Rectal smooth muscle tissue (tissue), 1 donor: ENCODE measurements at regions not wholly inside any gene's neighbourhood (a gene's known extent, or its start where the extent isn't known, plus 50 kb on each side); places are given as distances from the start of the nearest gene placed in this dataset.

Experiments used
- H3K27ac ChIP-seq: one replicate; pipeline ENCODE4 v1.7.0; 2013; ENCODE audit warnings: low read depth, low read length, inconsistent platforms
- H3K27me3 ChIP-seq: one replicate; pipeline ENCODE4 v1.7.0; 2013; ENCODE audit warnings: low read length; ENCODE audit not compliant: control insufficient read depth, insufficient read depth
- H3K36me3 ChIP-seq: one replicate; pipeline ENCODE4 v1.7.0; 2013; ENCODE audit warnings: low read length; ENCODE audit not compliant: control insufficient read depth, insufficient read depth
- H3K4me1 ChIP-seq: one replicate; pipeline ENCODE4 v1.7.0; 2013; ENCODE audit warnings: low read length; ENCODE audit not compliant: control insufficient read depth, insufficient read depth
- H3K4me3 ChIP-seq: one replicate; pipeline ENCODE4 v1.7.0; 2013; ENCODE audit warnings: low read length
- H3K9ac ChIP-seq: one replicate; pipeline ENCODE4 v1.7.0; 2013; ENCODE audit warnings: low read length

- Histone ChIP-seq H3K9ac (no peak overlapping the region), H3K36me3 (no peaks in the 10 kb centered on the region), H3K27me3 (no peaks in the 10 kb centered on the region), H3K27ac (no peak overlapping the region), H3K4me3 (no peak overlapping the region), H3K4me1 (no peaks in the 10 kb centered on the region)
Measured at GRCh38 chr3:148146947-148147826, 550.5 kb upstream of the AGTR1 start.

GRCh38 chr3:148147903-148148302 lies 549.8 kb upstream of the AGTR1 start:
- H3K9ac ChIP-seq, result no peak overlapping the region
- H3K36me3 ChIP-seq, result no peaks in the 10 kb centered on the region
- no peak overlapping the region for H3K4me3 ChIP-seq
- H3K4me1 ChIP-seq, result no peaks in the 10 kb centered on the region
- no peak overlapping the region for H3K27ac ChIP-seq
- no peaks in the 10 kb centered on the region for H3K27me3 ChIP-seq

- H3K27me3 ChIP-seq, result no peaks in the 10 kb centered on the region
- H3K4me3 ChIP-seq, result no peak overlapping the region
- no peaks in the 10 kb centered on the region for H3K36me3 ChIP-seq
- H3K9ac ChIP-seq, result no peak overlapping the region
- no peaks in the 10 kb centered on the region for H3K4me1 ChIP-seq
- no peak overlapping the region for H3K27ac ChIP-seq
Measured at GRCh38 chr3:148149556-148149955, 548.1 kb upstream of the AGTR1 start.

- Histone ChIP-seq H3K36me3 (no peaks in the 10 kb centered on the region), H3K9ac (no peak overlapping the region), H3K27me3 (no peaks in the 10 kb centered on the region), H3K27ac (no peak overlapping the region), H3K4me1 (no peaks in the 10 kb centered on the region), H3K4me3 (no peak overlapping the region)
Measured at GRCh38 chr3:148150141-148150540, 547.6 kb upstream of the AGTR1 start.

GRCh38 chr3:148158210-148158609 lies 539.5 kb upstream of the AGTR1 start:
- Histone ChIP-seq H3K36me3 (no peaks in the 10 kb centered on the region), H3K27me3 (no peaks in the 10 kb centered on the region), H3K4me3 (no peak overlapping the region), H3K4me1 (no peaks in the 10 kb centered on the region), H3K9ac (no peak overlapping the region), H3K27ac (no peak overlapping the region)

- no peaks in the 10 kb centered on the region for H3K36me3 ChIP-seq
- no peaks in the 10 kb centered on the region for H3K4me1 ChIP-seq
- no peak overlapping the region for H3K27ac ChIP-seq
- no peak overlapping the region for H3K4me3 ChIP-seq
- no peaks in the 10 kb centered on the region for H3K27me3 ChIP-seq
- H3K9ac ChIP-seq, result no peak overlapping the region
Measured at GRCh38 chr3:148162132-148162531, 535.6 kb upstream of the AGTR1 start.

GRCh38 chr3:148168347-148168746 lies 529.4 kb upstream of the AGTR1 start:
- H3K36me3 ChIP-seq, result no peaks in the 10 kb centered on the region
- H3K27me3 ChIP-seq, result no peaks in the 10 kb centered on the region
- no peaks in the 10 kb centered on the region for H3K4me1 ChIP-seq
- H3K27ac ChIP-seq, result no peak overlapping the region
- H3K4me3 ChIP-seq, result no peak overlapping the region
- H3K9ac ChIP-seq, result no peak overlapping the region

- Histone ChIP-seq H3K9ac (no peak overlapping the region), H3K4me3 (no peak overlapping the region), H3K36me3 (no peaks in the 10 kb centered on the region), H3K27me3 (no peaks in the 10 kb centered on the region), H3K4me1 (peaks cover 3% of the 10 kb centered on the region), H3K27ac (no peak overlapping the region)
Measured at GRCh38 chr3:148173851-148174250, 523.9 kb upstream of the AGTR1 start.

- H3K27me3 ChIP-seq, result no peaks in the 10 kb centered on the region
- no peaks in the 10 kb centered on the region for H3K36me3 ChIP-seq
- peaks cover 3% of the 10 kb centered on the region for H3K4me1 ChIP-seq
- no peak overlapping the region for H3K4me3 ChIP-seq
- H3K9ac ChIP-seq, result no peak overlapping the region
- no peak overlapping the region for H3K27ac ChIP-seq
Measured at GRCh38 chr3:148175214-148175613, 522.5 kb upstream of the AGTR1 start.

- Histone ChIP-seq H3K36me3 (no peaks in the 10 kb centered on the region), H3K4me3 (no peak overlapping the region), H3K27me3 (no peaks in the 10 kb centered on the region), H3K9ac (no peak overlapping the region), H3K4me1 (peaks cover 3% of the 10 kb centered on the region), H3K27ac (no peak overlapping the region)
Measured at GRCh38 chr3:148178503-148178902, 519.2 kb upstream of the AGTR1 start.

- Histone ChIP-seq H3K27ac (no peak overlapping the region), H3K4me3 (no peak overlapping the region), H3K9ac (no peak overlapping the region), H3K27me3 (no peaks in the 10 kb centered on the region), H3K4me1 (no peaks in the 10 kb centered on the region), H3K36me3 (no peaks in the 10 kb centered on the region)
Measured at GRCh38 chr3:148184798-148185197, 512.9 kb upstream of the AGTR1 start.

GRCh38 chr3:148186881-148187280 lies 510.8 kb upstream of the AGTR1 start:
- no peaks in the 10 kb centered on the region for H3K27me3 ChIP-seq
- no peak overlapping the region for H3K4me3 ChIP-seq
- no peaks in the 10 kb centered on the region for H3K4me1 ChIP-seq
- no peak overlapping the region for H3K9ac ChIP-seq
- no peaks in the 10 kb centered on the region for H3K36me3 ChIP-seq
- no peak overlapping the region for H3K27ac ChIP-seq

GRCh38 chr3:148187296-148187695 lies 510.4 kb upstream of the AGTR1 start:
- H3K4me1 ChIP-seq, result no peaks in the 10 kb centered on the region
- no peaks in the 10 kb centered on the region for H3K36me3 ChIP-seq
- no peak overlapping the region for H3K27ac ChIP-seq
- H3K9ac ChIP-seq, result no peak overlapping the region
- no peaks in the 10 kb centered on the region for H3K27me3 ChIP-seq
- H3K4me3 ChIP-seq, result no peak overlapping the region
